Heart left ventricle (tissue), 16 donors: ENCODE measurements at regions not wholly inside any gene's neighbourhood (a gene's known extent, or its start where the extent isn't known, plus 50 kb on each side); places are given as distances from the start of the nearest gene placed in this dataset.

ENCODE experiments used
- ATAC-seq, 4 donors: fragments of 200-7000 bp; cut with Tn5 transposase; one replicate each; pipeline ENCODE4 v1.9.1; 2020 to 2022; ENCODE audit warnings: moderate library complexity in 4 of 4, mild to moderate bottlenecking in 3 of 4, moderate number of reproducible peaks in 1 of 4
- DNase-seq, 5 donors: peaks; one replicate each; pipeline ENCODE4 v3.0.0-alpha.2; 2020
- H3K27ac ChIP-seq, 12 donors: fragments of 200-600 bp; sonication (generic) in 4 of 12; one replicate each; pipeline versions ENCODE4 v1.5.0 to v1.8.0; 2016 to 2022; ENCODE audit warnings: mild to moderate bottlenecking in 2 of 12
- H3K27me3 ChIP-seq, 9 donors: fragments of 200-600 bp; sonication (generic) in 2 of 9; one replicate each; pipeline versions ENCODE4 v1.5.1 to v1.8.0; 2016 to 2022; ENCODE audit warnings: mild to moderate bottlenecking in 3 of 9
- H3K36me3 ChIP-seq, 9 donors: fragments of 200-600 bp; sonication (generic) in 2 of 9; one replicate each; pipeline versions ENCODE4 v1.5.0 to v1.8.0; 2018 to 2022; ENCODE audit warnings: mild to moderate bottlenecking in 2 of 9
- H3K4me1 ChIP-seq, 12 donors: fragments of 200-600 bp; sonication (generic) in 4 of 12; one replicate each; pipeline versions ENCODE4 v1.5.0 to v1.8.0; 2016 to 2022; ENCODE audit warnings: mild to moderate bottlenecking in 3 of 12
- H3K4me3 ChIP-seq, 12 donors: fragments of 200-600 bp; sonication (generic) in 4 of 12; one replicate each; pipeline versions ENCODE4 v1.5.0 to v1.8.0; 2017 to 2022; ENCODE audit warnings: mild to moderate bottlenecking in 9 of 12, moderate library complexity in 4 of 12
- H3K9me3 ChIP-seq, 12 donors: fragments of 200-600 bp; sonication (generic) in 4 of 12; one replicate each; pipeline versions ENCODE4 v1.5.0 to v1.8.0; 2016 to 2022; ENCODE audit warnings: mild to moderate bottlenecking in 1 of 12
- CTCF ChIP-seq, 12 donors: fragments of 200-600 bp; sonication (generic) in 4 of 12; IDR thresholded peaks; one replicate each; pipeline versions ENCODE4 v1.5.0 to v1.8.0; 2018 to 2022; ENCODE audit warnings: antibody characterized with exemption in 12 of 12, mild to moderate bottlenecking in 5 of 12
- POLR2A ChIP-seq, 2 donors: fragments of 450-650 bp; IDR thresholded peaks; one replicate each; pipeline ENCODE4 v1.6.1; 2017; ENCODE audit warnings: antibody characterized with exemption in 2 of 2, mild to moderate bottlenecking in 2 of 2, moderate library complexity in 2 of 2
- WGBS, 4 donors: extraction: QIAGEN DNeasy Blood & Tissue Kit in 2 of 4; methylation state at CpG; one replicate each; pipeline versions ENCODE4 v1.1.5 to v1.1.7; 2013 to 2018; 5-methylcytosine and 5-hydroxymethylcytosine counted together
- intact Hi-C, 10 donors: fragments of 100-400 bp; cut with DNase I; formaldehyde crosslinking; loops; one replicate each; pipeline versions ENCODE4 v1.11.1 to v1.14.2; 2022
- donor health status: ischemic (EF 13 %, LVEDD 7.1; RV severe dilation, severe dysfunction).
- donor health status: healthy with polysubstance abuse.
- donor health status: DM: no; HTN: yes; CAD: no.
- donor health status: DM: no; HTN: no; CAD: no.
- donor health status: ischemic (EF 25% LVEDD 6.9; RV normal size, moderate dysfunction).
- donor health status: ischemic (EF 25% LVEDD 5.7; RV mildly dilated, moderate dysfunction).
- donor health status: healthy.
- donor health status: DM: yes; HTN: yes; CAD: no.
- donor health status: ischemic (EF 35%, LVEDD 5.7; RV mildly dilated, moderate dysfunction).
- donor health status: nonischemic (EF 11% LVEDD 7.7; RV severe dilation, severe dysfunction).
- donor health status: DM: yes; HTN: yes; CAD: no.
- donor health status: PGD.
- donor health status: ischemic (EF 29% LVEDD 5.4; RV normal size, mild dysfunction).
- donor health status: nonischemic (EF 23%, LVEDD 6.1; RV moderate dilation, normal function).

GRCh38 chrX:39896951-39897740, 200.6 kb downstream of the BCOR start:
- peak overlapping the region in 5 of 12 donors; percentile 19 to 50 (median 42) for H3K27ac ChIP-seq
- intact Hi-C loops, result loop anchor here in 5 of 10 donors (5.0 to 10.0 kb wide), 6 partner anchors 62 to 268 kb away; partner anchors contain the start of gene BCOR (in 1 of the 5)
- peak in 3 of 5 donors; percentile 35 to 62 (median 49) for DNase-seq

GRCh38 chrX:39897741-39898097, 200.0 kb downstream of the BCOR start:
- DNase-seq (no peak), ATAC-seq (no peak)
- H3K4me1 ChIP-seq, result peaks cover 0 to 38% (median 9%) of the 10 kb centered on the region in 12 donors
- intact Hi-C loops, result loop anchor here in 5 of 10 donors (5.0 to 10.0 kb wide), 6 partner anchors 63 to 267 kb away; partner anchors contain the start of gene BCOR (in 1 of the 5)
- H3K27ac ChIP-seq, result peak overlapping the region in 6 of 12 donors; percentile 4 to 50 (median 34)
- H3K36me3 ChIP-seq, result no peaks in the 10 kb centered on the region
- H3K27me3 ChIP-seq, result peaks cover 0 to 17% (median 0%) of the 10 kb centered on the region in 9 donors
- WGBS, 4 donors, result 33 to 51% (median 45%) methylated on average over 6 of the region's 6 CpGs
- no peaks in the 10 kb centered on the region for H3K9me3 ChIP-seq
- H3K4me3 ChIP-seq, result no peak overlapping the region
- TF ChIP-seq POLR2A (IDR thresholded peaks at IDR 0.05) (no peak), CTCF (IDR thresholded peaks at IDR 0.05) (no peak)

More at GRCh38 chrX:39896951-39897740, 200.6 kb downstream of the BCOR start:
- H3K27me3 ChIP-seq, result peaks cover 0 to 17% (median 0%) of the 10 kb centered on the region in 9 donors
- TF ChIP-seq POLR2A (IDR thresholded peaks at IDR 0.05), result no peak
- TF ChIP-seq CTCF (IDR thresholded peaks at IDR 0.05), result peak in 4 of 12 donors; percentile 5 to 25 (median 17)
- H3K36me3 ChIP-seq, result no peaks in the 10 kb centered on the region
- H3K4me1 ChIP-seq, result peaks cover 0 to 38% (median 9%) of the 10 kb centered on the region in 12 donors
- H3K9me3 ChIP-seq, result no peaks in the 10 kb centered on the region
- no peak overlapping the region for H3K4me3 ChIP-seq
- 44 to 63% (median 52%) methylated on average over 17 to 20 of the region's 20 CpGs for WGBS, 4 donors
- ATAC-seq, result peak; percentile 21 to 78 (median 77)

GRCh38 chrX:39898147-39898546, 199.6 kb downstream of the BCOR start:
- Histone ChIP-seq H3K27ac (peak overlapping the region in 2 of 12 donors; percentile 42 to 43), H3K36me3 (no peaks in the 10 kb centered on the region), H3K4me3 (no peak overlapping the region), H3K4me1 (peaks cover 0 to 38% (median 9%) of the 10 kb centered on the region in 12 donors), H3K9me3 (no peaks in the 10 kb centered on the region), H3K27me3 (peaks cover 0 to 13% (median 0%) of the 10 kb centered on the region in 9 donors)
- ATAC-seq (no peak), DNase-seq (no peak)
- TF ChIP-seq POLR2A (IDR thresholded peaks at IDR 0.05), result no peak
- WGBS, 4 donors, result 82 to 96% (median 89%) methylated on average over 2 of the region's 2 CpGs
- intact Hi-C loops, result loop anchor here in 5 of 10 donors (5.0 to 10.0 kb wide), 6 partner anchors 63 to 267 kb away; partner anchors contain the start of gene BCOR (in 1 of the 5)

GRCh38 chrX:39899059-39899458, 198.7 kb downstream of the BCOR start:
- no peak for DNase-seq
- TF ChIP-seq CTCF (IDR thresholded peaks at IDR 0.05), result no peak
- TF ChIP-seq POLR2A (IDR thresholded peaks at IDR 0.05), result no peak
- WGBS, 4 donors, result 88 to 99% (median 93%) methylated on average over 6 to 10 of the region's 10 CpGs
- ATAC-seq, result no peak
- intact Hi-C loops, result loop anchor here in 5 of 10 donors (5.0 to 10.0 kb wide), 6 partner anchors 64 to 266 kb away; partner anchors contain the start of gene BCOR (in 1 of the 5)
- Histone ChIP-seq H3K36me3 (no peaks in the 10 kb centered on the region), H3K4me3 (no peak overlapping the region), H3K9me3 (no peaks in the 10 kb centered on the region), H3K4me1 (peaks cover 0 to 38% (median 11%) of the 10 kb centered on the region in 12 donors), H3K27me3 (peaks cover 0 to 17% (median 0%) of the 10 kb centered on the region in 9 donors), H3K27ac (no peak overlapping the region)
